ENCODE measurements at regions not wholly inside any gene's neighbourhood (a gene's known extent, or its start where the extent isn't known, plus 50 kb on each side); places are given as distances from the start of the nearest gene placed in this dataset.

DNA sequence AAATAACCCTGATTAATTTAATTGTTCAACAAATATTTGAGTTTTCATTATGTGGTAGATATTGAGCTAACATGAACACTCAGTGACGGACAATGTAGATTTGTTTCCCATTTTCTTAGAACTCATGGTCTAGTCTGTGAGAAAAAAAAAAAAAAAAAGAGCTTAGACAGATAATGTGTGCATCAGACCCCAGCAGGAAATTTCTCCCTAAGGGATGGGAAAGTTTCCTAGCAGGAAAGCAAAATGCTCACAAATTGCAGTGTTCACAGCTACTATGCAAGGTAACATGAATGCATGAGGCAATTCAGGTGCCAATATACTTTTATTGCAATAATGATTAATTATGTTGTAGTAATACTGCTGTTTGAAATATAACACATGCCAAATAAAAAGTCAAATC, 843.2 kb upstream of the SLIT2 start:
- TF ChIP-seq, protein P1, sequence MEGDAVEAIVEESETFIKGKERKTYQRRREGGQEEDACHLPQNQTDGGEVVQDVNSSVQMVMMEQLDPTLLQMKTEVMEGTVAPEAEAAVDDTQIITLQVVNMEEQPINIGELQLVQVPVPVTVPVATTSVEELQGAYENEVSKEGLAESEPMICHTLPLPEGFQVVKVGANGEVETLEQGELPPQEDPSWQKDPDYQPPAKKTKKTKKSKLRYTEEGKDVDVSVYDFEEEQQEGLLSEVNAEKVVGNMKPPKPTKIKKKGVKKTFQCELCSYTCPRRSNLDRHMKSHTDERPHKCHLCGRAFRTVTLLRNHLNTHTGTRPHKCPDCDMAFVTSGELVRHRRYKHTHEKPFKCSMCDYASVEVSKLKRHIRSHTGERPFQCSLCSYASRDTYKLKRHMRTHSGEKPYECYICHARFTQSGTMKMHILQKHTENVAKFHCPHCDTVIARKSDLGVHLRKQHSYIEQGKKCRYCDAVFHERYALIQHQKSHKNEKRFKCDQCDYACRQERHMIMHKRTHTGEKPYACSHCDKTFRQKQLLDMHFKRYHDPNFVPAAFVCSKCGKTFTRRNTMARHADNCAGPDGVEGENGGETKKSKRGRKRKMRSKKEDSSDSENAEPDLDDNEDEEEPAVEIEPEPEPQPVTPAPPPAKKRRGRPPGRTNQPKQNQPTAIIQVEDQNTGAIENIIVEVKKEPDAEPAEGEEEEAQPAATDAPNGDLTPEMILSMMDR (IDR thresholded peaks at IDR 0.05) = no peak
- TF ChIP-seq POLR2A (IDR thresholded peaks at IDR 0.05) = no peak
- no peaks in the 10 kb centered on the region for H3K4me1 ChIP-seq (replicated peaks in 1 of 2)
- DNase-seq = no peak
- H3K36me3 ChIP-seq (replicated peaks in 1 of 2) = no peaks in the 10 kb centered on the region
- H3K4me3 ChIP-seq = no peak overlapping the region
- H3K9me3 ChIP-seq (replicated peaks in 1 of 3) = no peaks in the 10 kb centered on the region
- WGBS, 4 donors = 47 to 89% (median 87%) methylated on average over 1 of the region's 1 CpG
- H3K27me3 ChIP-seq = no peaks in the 10 kb centered on the region
- H3K27ac ChIP-seq = no peak overlapping the region
- intact Hi-C loops (cut with DNase I) = no loop called here

DNA sequence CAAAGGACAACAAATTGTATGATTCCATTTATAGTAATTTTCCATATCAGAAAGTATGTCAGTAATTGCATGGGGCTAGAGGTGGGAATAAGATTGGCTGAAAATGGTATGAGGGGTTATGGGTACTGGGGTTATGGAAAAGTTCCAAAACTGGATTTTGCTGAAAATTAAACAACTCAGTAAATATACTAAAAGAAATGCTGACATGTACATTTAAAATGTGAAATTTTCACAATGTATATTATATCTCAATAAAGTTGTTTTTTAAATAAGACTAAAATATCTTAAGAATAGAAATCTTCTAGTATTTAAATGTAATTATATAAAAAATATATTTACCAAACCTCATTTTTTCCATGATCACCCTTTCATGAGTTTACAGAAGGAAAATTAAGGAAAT, 844.9 kb upstream of the SLIT2 start:
- no peak for TF ChIP-seq POLR2A (IDR thresholded peaks at IDR 0.05)
- TF ChIP-seq, protein P1 (IDR thresholded peaks at IDR 0.05) = no peak
- Histone ChIP-seq H3K27me3 (no peaks in the 10 kb centered on the region), H3K9me3 (replicated peaks in 1 of 3) (no peaks in the 10 kb centered on the region), H3K27ac (no peak overlapping the region), H3K36me3 (replicated peaks in 1 of 2) (no peaks in the 10 kb centered on the region), H3K4me3 (no peak overlapping the region), H3K4me1 (replicated peaks in 1 of 2) (no peaks in the 10 kb centered on the region)
- intact Hi-C loops (cut with DNase I) = no loop called here
- no peak for DNase-seq

DNA sequence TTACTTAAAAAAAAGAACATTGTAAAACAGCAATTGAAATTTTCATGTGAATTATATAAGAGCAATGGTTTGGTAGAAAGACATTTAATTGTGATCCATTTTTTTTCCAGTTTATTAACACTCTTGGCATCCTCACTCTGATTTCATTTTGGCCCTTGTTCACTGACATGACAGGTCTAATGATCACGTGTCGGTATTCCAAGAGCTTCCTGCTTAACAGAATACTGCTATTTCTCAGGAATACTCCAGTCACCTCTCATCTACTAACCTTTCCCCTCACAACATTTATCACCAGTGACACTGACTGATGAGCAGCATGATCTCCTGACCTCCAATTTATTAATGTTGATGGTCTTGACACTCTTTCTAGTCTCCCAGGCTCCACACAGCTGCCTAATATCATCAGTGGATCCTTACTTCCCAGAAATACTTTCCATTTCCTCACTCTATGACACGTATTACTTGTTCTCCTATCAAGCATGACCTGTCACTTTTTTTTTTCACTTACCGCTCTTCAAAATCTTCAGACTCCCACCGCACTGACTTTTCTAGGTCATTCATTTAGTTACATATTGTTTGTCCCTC, 847.8 kb upstream of the SLIT2 start:
- no peaks in the 10 kb centered on the region for H3K36me3 ChIP-seq (replicated peaks in 1 of 2)
- H3K4me1 ChIP-seq (replicated peaks in 1 of 2) = no peaks in the 10 kb centered on the region
- WGBS, 4 donors = 45 to 56% (median 50%) methylated on average over 5 of the region's 5 CpGs
- no peaks in the 10 kb centered on the region for H3K9me3 ChIP-seq (replicated peaks in 1 of 3)
- no peak overlapping the region for H3K4me3 ChIP-seq
- no peak for TF ChIP-seq POLR2A (IDR thresholded peaks at IDR 0.05)
- TF ChIP-seq, protein P1 (IDR thresholded peaks at IDR 0.05) = no peak
- intact Hi-C loops (cut with DNase I) = no loop called here
- no peaks in the 10 kb centered on the region for H3K27me3 ChIP-seq
- no peak for DNase-seq
- no peak overlapping the region for H3K27ac ChIP-seq

DNA sequence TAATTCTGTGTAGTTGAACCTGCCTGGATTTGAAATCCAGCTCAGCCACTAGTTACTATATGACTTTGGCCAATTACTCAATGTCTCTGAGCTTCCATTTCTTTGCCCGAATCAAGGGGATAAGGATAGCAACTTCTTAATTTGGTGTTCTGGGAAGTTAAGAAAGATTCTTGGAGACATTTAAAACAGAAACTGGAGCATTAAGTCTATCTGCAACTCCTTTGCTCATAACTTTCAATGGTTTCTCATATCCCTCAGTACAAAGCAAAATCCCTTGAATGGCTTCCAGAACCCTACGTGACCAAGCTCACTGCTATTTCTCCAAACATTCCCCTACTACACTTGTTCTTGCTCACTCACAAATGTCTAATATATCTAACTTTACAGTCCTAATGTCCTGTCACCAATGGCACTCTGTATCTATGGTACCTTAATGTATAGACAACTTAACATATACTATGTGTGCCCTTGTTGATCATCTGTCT, 849.1 kb upstream of the SLIT2 start:
- Histone ChIP-seq H3K27ac (no peak overlapping the region), H3K27me3 (no peaks in the 10 kb centered on the region), H3K4me1 (replicated peaks in 1 of 2) (no peaks in the 10 kb centered on the region), H3K36me3 (replicated peaks in 1 of 2) (no peaks in the 10 kb centered on the region), H3K4me3 (no peak overlapping the region), H3K9me3 (replicated peaks in 1 of 3) (no peaks in the 10 kb centered on the region)
- intact Hi-C loops (cut with DNase I) = no loop called here
- TF ChIP-seq POLR2A (IDR thresholded peaks at IDR 0.05) = no peak
- TF ChIP-seq, protein P1 (IDR thresholded peaks at IDR 0.05) = no peak
- WGBS, 4 donors = 79 to 91% (median 81%) methylated on average over 2 of the region's 2 CpGs
- no peak for DNase-seq

Data from adrenal gland (tissue), 9 donors.